ENCODE measurements at regions not wholly inside any gene's neighbourhood (a gene's known extent, or its start where the extent isn't known, plus 50 kb on each side); places are given as distances from the start of the nearest gene placed in this dataset.

DNA sequence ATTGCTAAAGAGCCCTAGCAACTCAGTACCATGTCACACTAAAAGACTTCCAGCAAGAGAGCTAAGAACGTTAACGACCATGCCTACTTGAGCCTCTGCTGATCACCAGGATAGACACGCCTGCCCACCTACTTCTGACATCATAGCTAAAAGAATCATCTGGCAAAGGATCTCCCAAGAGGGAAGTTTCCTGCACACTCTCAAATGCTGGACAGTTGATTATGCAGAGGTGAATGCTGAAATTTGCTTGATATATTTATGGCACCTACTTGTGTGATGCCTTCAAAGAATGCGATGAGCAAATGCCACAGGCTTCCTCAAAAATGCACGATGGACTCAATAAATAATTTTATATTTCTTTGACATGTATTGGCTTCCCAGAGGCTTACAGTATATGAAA, 113.6 kb downstream of the GALC start:
- peak; percentile 30 for DNase-seq

DNA sequence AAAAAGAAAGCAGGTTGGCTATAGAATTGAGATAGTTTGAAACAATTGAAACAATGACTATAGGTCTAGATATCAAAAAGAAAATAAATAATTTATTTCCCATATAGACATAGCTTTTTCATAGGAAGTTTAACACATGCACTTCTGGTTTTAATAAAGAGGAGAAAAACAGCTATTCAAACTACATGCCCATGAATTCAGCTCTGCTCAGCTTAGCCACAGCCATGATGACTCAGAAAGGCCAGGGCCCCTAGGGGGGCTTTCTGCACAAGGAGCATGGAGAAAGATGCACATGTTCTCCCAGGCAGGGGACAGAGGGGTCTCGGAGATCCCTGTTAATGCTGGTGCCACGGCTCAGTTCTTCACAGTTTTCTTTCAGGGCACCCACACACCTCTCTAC, 114.0 kb downstream of the GALC start:
- peak; percentile 78 for DNase-seq

DNA sequence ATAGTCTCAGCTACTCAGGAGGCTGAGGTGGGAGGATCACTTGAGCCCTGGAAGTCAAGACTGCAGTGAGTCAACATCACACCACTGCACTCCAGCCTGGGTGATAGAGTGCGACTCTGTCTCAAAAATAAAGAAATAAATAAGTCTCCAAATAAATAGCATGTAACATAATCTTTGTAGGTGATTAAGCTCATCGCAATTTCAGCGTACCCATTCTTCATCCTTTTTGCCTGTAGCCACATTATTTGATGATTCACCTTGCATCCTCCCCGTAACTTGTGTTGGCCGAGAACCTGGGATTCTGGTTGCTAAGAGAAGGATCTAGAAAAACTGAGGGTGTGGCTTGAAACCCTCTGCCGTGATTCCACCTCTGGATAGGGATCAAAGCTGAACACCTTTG, 115.1 kb downstream of the GALC start:
- peak; percentile 19 for DNase-seq

DNA sequence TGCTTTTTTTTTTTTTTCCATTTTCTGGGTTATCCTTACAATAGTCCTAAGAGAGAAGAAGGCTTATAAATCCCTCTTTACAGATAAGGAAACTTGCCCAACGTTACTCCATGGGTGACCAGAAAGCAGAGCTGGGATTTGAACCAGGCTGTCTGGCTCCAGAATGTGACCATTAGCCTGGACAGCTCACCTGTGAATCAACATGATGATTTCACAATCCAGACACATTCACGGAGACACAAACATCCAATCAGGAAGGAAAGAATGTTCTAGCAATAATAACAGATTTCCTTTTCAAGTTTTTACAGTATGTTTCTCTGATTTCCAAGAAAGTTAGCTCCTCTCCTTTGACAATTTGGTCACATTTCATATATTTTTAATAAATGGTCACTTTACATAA, 118.3 kb downstream of the GALC start:
- no peak for DNase-seq

DNA sequence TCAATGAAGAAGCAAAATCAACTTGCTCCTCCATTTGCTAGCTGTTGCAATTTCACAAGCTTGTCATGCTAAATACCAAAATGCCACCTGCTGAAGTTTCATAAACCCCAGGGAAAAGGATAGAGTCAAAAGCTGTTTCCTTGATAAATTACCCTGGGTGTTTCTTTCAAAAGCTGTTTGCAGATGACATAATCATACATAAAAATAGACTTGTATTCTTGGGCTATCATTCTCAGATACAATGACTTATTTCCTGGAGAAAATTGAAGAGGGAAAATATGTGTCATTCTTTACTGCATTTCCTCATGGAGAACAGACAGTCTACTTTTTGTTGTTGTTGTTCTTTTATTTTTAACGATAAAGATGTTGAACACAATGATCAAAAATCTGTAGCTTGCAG, 119.2 kb downstream of the GALC start:
- DNase-seq = no peak

DNA sequence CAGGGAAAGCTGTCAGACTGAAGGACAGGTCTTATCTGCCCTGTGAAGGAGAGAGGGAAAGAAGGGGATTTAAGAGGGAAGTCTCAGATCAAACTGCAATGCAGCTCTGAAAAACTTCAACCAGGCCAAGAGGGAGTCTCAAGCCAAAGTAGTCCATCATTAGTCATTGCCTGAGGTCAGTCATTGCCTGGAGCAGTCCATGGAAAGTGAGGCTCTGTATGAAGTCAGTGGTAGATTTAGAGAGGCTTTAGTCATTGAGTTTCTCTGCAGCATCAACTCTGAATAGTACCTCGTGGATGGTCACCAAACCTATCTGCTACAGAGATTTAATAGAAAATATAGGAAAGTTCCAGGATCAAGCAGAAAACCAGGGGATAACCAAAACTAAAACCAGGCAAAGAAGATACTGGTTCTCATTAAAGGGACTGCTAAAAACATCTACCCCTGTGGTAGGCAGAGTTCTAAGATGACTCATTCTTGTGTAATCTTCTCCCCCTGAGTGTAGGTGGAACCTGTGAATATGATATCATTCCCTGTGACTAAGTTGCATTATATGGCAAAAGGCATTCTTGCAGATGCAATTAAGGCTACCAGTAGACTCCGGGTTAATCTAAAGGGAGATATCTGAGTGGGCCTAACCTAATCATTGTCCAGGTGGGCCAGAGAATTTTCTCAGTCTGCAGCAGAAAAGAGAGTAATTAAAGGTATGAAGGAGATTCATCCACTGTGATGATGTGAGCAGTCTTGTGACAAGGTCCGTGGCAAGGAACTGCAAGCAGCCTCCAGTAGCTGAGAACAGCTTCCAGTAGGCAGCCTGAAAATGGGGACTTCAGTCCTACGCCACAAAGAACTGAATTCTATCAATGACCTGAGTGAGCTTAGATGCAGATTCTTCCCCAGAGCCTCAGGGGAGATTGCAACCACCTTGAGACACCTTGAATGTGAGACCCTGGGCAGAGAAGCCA, 123.1 kb downstream of the GALC start:
- DNase-seq = peak; percentile 90

DNA sequence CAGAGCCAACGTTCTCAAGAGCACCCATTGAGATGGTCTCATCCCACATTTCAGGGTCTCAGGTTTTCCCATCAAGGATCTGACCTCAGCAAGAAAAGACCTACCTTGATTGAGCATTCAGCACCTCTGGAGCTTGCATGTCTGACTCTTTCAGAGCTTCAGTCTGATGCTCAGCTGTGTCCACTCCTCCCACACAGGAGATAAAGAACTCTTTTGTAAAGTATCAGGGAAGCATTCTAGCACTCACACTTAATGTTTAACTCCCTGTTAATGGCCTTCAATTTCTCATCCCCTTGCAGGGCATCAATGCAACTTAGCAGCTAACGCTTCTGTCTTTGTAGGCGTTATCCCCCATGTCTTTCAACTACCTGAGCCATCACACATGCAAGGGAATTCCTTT, 124.1 kb downstream of the GALC start:
- no peak for DNase-seq

DNA sequence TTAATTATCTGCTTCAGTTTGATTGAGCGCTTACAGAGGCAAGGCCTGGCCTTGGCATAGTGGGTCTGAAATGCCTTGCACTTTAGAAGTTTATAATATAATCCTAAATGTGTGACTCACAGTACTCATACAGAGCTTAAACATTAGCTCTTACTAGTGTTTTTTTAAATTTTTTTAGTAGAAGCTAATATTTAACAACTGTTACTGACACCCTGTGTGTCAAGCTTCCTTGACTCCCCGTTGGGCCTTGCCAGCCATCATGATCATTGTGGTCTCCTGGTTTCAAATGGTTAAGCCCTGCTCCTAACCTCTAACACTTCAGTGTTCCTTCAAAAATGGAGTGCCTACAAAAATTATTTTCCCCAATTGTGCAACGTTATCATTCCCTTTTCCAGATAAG, 126.9 kb downstream of the GALC start:
- no peak for DNase-seq

DNA sequence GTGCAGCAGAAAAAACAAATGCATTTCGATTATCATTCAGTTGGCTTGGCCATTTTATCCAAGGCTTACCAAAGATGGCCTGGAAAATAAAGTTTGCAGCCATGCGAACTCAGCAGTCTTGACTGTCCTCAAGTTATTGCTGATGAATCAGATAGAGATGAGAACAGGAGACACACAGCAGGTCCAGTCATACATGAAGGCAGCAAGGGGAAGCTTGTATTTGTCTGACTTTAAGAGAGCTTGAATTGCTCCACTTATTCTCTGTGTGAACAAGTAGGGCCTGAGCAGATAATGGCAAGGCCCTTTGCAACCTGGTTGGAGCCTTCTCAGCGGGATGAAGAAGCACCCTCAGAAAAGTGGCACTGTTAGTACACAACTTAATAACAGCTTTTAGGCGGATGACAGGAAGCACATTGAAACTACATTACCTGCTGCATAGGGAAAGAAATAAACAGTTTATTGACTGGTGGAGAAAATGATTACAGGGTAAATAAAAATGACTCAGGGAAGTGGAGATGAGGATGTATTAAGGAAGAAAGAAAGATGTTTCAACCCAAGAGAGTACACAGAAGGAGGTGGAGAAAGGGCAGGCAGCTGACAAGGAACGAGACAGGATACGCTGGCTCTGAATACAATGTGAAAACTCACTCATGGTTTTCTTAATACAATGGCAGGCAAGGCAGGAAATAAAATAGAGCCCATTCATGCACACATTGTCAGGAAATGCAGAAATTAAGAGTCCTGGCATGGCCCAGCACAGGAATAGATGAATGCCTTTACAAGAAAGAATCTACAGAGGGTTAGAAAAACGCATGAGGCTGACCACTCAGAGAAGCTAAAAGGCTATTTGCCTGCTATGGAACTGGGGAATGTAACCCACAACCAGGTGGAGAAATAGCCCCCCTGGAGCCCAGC, 128.4 kb downstream of the GALC start:
- DNase-seq = no peak

DNA sequence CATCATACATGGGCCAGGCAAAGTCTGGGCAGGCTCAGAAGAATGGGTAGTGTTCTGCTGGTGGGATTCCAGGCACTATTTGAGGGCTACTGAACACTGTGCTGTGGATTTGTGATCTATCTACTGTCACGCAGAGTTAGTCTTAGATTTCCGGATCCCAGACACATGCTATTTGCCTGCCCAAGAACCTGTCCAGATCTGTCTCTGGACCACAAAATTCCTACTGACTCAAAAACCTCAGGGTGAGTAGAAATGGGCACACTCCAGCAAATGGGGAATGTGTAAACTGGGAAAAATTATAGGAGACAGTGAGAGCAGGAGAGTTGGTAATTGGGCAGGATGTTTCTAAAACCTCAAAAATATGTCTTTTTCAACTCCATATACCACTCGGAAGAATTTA, 129.9 kb downstream of the GALC start:
- DNase-seq = no peak

DNA sequence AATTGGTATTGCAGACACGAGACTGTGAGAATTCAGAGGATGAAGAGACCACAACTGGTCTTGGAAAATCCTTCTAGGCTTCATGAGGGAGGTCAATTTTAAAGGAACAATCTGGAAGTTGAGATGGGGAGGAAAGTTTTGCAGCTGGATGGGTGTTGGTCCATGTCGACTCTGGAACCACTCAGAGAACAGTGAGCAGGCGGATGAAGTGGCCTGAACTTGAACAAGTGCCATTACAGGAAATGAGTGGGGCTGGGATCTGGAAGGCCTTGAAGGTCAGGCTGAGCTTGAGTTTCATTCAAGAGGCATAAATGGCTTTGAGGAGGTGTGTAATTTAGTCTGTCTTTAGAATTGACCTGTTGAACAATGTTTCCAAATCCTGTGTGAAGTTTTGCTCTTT, 140.9 kb downstream of the GALC start:
- DNase-seq = no peak

DNA sequence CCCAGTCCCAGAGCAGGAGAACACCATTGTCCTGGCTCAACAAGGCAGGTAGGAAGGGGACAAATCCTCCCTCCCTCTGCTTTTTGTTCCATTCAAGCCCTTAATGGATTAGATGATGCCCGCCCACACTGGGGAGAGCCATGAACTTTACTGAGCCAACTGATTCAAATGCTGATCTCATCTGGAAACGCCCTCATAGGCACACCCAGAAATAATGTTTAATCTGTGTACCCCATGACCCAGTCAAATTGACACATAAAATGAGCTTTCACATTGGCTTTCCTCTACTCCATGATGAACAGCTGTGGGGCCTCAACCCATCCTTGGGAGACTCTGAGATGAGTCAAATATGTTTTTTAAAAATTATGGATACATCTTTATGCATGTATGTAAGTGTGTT, 141.8 kb downstream of the GALC start:
- DNase-seq = no peak

DNA sequence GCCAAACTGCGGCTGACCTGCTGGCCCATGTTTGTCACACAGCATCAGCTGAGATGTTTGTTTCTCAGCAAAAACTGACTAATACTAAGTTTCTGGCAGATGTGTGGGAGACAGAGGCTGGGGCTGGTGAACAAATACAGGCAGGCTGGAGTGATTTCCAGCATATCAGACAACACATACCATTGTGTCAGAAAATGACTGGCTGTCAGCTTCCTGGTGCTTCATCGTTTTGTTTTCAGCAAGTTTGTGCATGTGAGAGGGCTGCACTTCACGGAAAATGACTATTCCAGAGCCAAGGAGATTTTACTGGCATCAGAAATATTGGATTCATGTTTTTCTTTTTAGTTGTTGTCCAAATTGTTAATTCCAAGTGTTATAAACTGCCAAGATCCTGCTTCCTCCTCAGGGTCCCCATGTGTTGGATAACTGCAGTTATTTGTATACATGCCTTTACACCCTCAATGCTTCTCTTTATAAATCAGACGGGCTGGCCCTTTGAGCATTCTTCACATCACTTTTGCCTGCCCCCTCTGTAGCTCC, 145.7 kb downstream of the GALC start:
- DNase-seq = no peak

DNA sequence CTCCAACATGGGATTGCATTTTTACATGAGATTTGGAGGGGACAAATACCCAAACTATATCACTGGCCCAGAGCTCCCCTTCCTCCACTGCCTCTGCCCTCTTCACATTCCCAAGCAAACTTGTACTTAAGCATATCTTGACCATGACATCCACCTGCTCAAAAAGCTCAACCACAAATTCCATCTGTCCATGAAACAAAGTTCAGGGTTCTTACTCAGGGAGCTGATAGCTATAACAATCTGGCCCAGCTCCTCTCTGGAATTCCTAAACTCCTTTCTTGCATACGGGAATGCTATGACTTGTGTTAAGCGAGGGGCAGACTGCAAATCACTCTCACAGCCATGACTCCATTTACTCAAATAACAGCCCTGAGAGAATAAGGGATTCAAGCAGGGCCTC, 152.1 kb downstream of the GALC start:
- no peak for DNase-seq

DNA sequence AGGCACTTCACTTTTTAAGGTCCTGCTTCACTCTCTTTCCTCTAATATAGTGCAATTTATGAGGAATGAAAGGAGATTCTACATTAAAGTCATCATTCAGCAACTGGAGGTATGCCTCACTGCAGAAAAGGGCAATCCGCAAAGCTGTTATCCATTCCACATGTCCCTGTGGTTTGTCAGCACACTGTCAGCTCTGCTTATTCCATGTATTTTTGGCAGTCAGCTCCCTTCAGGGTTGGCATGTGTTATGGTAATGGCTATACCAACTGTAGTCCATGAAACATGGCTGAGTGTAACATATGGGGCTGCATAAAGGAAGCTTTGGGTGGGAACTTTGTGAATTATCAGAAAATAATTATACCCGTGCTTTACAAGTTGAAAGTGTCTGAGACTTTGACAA, 154.1 kb downstream of the GALC start:
- DNase-seq = peak; percentile 29

DNA sequence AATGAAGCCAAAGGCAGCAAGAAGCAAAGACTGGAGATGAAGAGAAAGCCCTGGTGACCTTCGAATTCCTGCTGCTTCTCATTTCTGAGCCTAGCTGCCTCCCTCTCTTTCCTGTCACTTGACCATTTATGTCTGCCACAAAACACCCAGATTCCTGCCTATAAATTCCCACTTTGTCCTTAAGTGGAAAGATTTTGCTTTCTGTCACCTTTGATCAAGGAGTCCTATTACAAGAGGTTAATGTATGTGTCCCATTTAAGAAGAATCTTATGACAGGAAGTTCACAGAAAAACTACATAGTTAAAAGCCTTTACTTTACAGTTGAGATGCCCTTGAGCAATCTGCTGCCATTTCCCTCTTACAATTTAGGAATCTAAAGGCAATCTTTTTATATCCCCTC, 155.7 kb downstream of the GALC start:
- no peak for DNase-seq

DNA sequence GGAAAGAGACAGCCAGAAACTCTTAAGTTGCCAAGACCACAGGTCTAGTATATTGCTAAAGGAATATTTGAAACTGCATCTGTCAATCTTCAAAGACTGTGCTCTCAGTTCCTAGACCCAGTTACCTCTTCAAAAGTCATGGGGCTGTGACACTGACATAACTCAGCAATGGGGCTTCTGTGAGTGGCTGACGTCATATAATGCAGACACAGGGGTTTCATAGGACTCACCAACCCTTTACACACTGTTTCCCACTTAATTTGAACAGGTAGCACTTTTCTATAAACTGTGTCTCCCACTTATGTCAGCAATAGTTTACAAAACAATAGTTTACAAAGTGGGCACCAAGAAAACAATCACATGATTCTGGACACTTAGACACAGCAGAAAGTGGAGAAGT, 158.4 kb downstream of the GALC start:
- no peak for DNase-seq

DNA sequence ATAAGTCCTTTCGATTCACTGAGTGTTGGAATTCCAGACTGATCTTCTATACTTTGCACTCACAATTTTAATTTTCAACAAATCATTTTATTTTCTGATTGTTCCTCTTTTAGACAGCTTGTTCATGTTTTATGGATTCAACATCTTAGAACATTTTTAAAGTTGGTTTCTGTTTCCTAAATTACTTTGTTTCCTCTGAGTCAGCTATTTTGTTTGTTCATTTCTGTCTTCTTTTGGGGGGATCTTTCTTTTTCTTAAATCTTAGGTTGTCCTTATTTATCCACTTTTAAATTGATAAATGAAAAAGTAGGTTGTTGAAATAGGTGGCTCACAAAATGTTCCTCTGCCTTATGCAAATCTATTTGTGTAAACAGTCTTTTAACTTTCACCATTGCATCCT, 160.0 kb downstream of the GALC start:
- DNase-seq = no peak

DNA sequence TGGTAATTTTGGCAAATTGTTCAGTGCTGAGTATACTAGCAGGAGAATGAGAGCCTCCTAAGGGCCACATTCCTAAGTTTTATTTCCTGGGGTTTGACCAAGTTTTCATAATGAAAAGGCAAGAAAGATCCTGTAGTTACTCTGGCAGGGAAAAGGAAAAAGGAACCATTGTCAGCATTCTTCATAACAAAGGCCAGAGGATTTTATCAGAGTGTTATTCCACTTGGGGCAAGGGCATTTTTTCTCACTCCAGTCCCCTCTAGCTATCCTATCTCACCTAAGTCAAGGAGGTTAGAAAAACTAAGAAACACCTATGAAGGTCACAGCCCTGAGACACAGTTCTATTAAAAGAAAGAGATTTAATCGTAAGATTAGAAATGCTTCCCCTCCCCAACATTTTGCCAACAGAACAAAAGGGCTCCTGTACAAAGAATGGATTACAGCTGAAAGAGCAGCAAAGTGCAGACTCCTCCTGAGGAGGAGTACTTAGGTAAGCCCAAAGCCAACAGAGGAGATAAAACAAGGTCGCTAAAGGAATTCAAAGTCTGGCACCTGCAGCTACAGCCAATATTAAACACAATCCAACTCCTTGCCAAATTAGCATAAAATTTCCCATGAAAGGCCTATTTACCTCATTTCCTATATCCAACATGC, 162.4 kb downstream of the GALC start:
- no peak for DNase-seq

DNA sequence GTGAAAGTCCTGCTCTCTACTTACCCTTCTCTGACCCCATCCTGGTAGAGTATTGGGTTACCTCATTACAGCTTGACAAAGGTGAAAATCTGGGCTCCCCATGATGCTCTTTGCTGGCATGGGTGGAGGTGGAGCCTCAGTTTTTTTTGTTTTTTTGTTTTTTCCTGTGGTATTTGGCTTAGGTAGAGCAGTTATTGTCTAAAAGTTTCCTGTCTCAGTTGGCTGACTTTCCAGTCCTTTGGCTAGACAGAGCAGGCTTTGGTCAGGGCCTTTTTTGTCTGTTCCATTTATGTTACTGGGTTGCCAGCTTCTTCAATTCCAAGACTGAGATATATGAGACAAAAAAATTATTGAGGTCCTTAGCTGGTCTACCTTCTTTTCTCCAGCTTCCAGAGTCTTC, 163.4 kb downstream of the GALC start:
- DNase-seq = no peak

DNA sequence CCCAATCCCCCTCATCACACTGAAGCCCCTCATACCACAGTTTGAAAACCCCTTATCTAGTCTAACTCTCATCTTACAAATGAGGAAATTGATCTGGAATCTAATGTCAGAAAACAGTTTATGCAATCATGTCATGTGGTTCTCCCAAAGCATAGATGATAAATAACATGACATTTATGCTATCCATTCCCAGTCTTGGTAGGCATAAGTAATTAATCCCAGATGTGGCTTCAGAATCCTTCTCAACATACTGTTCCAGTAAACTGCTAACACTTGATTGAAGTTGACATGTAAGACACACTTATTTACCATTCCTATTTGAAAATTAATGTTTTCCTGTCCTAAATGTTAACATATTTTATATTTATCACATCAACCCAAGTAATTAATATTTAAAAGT, 168.7 kb downstream of the GALC start:
- peak; percentile 32 for DNase-seq

DNA sequence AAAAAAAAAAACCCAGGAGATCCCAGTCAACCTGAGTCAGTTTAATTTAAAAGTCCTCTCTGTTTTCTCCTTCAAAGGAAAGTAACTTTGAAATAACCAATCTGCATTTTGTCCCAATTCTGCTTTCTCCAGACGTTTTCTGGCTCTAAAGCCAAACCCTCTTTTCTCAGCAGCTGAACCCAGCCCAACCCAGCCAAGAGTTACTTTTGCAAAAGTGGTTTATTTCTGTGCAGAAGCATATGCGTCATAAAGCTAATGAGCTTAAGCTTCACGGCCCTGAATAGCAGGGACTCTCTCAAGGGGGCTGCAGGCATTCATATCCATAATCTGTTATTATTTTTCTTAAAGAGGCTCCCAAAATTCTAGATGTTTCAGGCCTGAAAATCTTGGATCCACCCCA, 176.6 kb downstream of the GALC start:
- no peak for DNase-seq

DNA sequence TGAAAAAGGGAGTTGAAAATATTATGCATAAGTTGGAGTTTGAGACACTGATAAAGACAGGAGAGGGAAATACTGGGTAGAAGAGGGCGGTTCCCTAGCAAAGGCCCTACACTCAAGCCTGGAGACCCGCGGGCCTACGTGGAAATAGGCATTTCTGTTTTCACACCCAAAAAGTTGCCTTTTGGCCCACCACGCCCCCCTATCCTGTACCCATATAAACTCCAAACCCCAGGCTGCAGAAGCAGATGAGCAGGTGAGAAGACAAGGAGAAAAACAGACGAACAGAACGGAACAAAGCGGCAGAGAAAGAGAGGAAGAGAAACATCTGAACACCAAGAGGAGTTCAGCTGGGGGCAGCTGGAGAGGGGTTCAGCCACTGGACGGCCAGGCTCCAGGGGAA, 177.9 kb downstream of the GALC start:
- no peak for DNase-seq

All from fibroblast of upper back skin (primary cell).